K562 (cell line): ENCODE measurements at regions not wholly inside any gene's neighbourhood (a gene's known extent, or its start where the extent isn't known, plus 50 kb on each side); places are given as distances from the start of the nearest gene placed in this dataset.
A peak's percentile ranks its signal among the peaks of the same experiment; 100 is the strongest.

Experiments used
- ARID3A ChIP-seq: IDR thresholded peaks from 2 replicates; pipeline ENCODE4 v1.6.1; 2012; ENCODE audit warnings: low read depth, low read length, improper control_type of control experiment, borderline replicate concordance
- GTF3C2 ChIP-seq: IDR thresholded peaks from 3 replicates; pipeline ENCODE4 v1.6.1; 2011; ENCODE audit warnings: borderline replicate concordance, mild to moderate bottlenecking, moderate library complexity; ENCODE audit not compliant: insufficient read length; ENCODE audit errors: extremely low read depth
- MECOM ChIP-seq: fragments of 250-450 bp; sonication (Bioruptor Pico); IDR thresholded peaks from 2 replicates; pipeline ENCODE4 v1.8.0; 2022; ENCODE audit warnings: inconsistent platforms
- NBN ChIP-seq: fragments of 450-650 bp; IDR thresholded peaks from 2 replicates; pipeline ENCODE4 v1.6.1; 2016; ENCODE audit warnings: low read depth, mild to moderate bottlenecking
- POLR2B ChIP-seq: fragments of 450-650 bp; IDR thresholded peaks from 2 replicates; pipeline ENCODE4 v1.6.1; 2018; ENCODE audit warnings: low read depth; ENCODE audit not compliant: partially characterized antibody
- RBM17 ChIP-seq: fragments of 200-400 bp; formaldehyde crosslinking; IDR thresholded peaks from 2 replicates; pipeline ENCODE4 v1.6.1; 2017; ENCODE audit warnings: low read depth, mild to moderate bottlenecking, low read length, borderline replicate concordance
- TAL1 ChIP-seq: fragments of 450-650 bp; IDR thresholded peaks from 2 replicates; pipeline ENCODE4 v1.6.1; 2016; ENCODE audit warnings: mild to moderate bottlenecking
- XRCC3 ChIP-seq: fragments of 450-650 bp; IDR thresholded peaks from 2 replicates; pipeline ENCODE4 v1.6.1; 2017; ENCODE audit warnings: mild to moderate bottlenecking, moderate library complexity
- ZBED1 ChIP-seq: IDR thresholded peaks from 2 replicates; pipeline ENCODE4 v1.6.1; 2014
- ZNF232 ChIP-seq: sonication (generic); formaldehyde crosslinking; IDR thresholded peaks from 2 replicates; pipeline ENCODE4 v1.8.0; 2022; ENCODE audit warnings: mild to moderate bottlenecking, missing genetic modification reagents
- ZNF263 ChIP-seq: sonication (generic); formaldehyde crosslinking; IDR thresholded peaks from 2 replicates; pipeline ENCODE4 v1.8.0; 2022; ENCODE audit warnings: mild to moderate bottlenecking, missing genetic modification reagents, borderline replicate concordance
- ZNF407 ChIP-seq: fragments of 450-650 bp; IDR thresholded peaks from 2 replicates; pipeline ENCODE4 v1.6.1; 2016; ENCODE audit warnings: low read depth
- ZNF655 ChIP-seq: fragments of 250-450 bp; sonication (Bioruptor Pico); IDR thresholded peaks from 2 replicates; pipeline ENCODE4 v1.5.0; 2021
- ZNF830 ChIP-seq: fragments of 250-450 bp; sonication (Bioruptor Pico); IDR thresholded peaks from 2 replicates; pipeline ENCODE4 v1.5.0; 2021; ENCODE audit warnings: mild to moderate bottlenecking

- no peak for TF ChIP-seq ZNF407
- TF ChIP-seq ZNF263 (CRISPR knock-in tag) = no peak
- TF ChIP-seq RBM17 = no peak
- TF ChIP-seq ZNF655 (CRISPR knock-in tag) = no peak
- peak; percentile 61 for TF ChIP-seq TAL1
- TF ChIP-seq MECOM = no peak
- TF ChIP-seq ZBED1 = no peak
- TF ChIP-seq GTF3C2 = no peak
- TF ChIP-seq XRCC3 = no peak
- peak; percentile 90 for TF ChIP-seq NBN
- no peak for TF ChIP-seq POLR2B
- peak; percentile 97 for TF ChIP-seq ARID3A
- TF ChIP-seq ZNF232 (CRISPR knock-in tag) = no peak
- no peak for TF ChIP-seq ZNF830 (CRISPR knock-in tag)
Observed at GRCh38 chr7:106717955-106718871, 57.3 kb upstream of the CCDC71L start (continued).
